HL-60 (cell line): ENCODE measurements at regions not wholly inside any gene's neighbourhood (a gene's known extent, or its start where the extent isn't known, plus 50 kb on each side); places are given as distances from the start of the nearest gene placed in this dataset.

Source experiments
- DNase-seq, 2 experiments: peaks; one replicate each; pipeline ENCODE4 v3.0.0-alpha.2; 2010 to 2020; ENCODE audit warnings: low read depth in 1 of 2, low spot score in 1 of 2
- H3K27ac ChIP-seq: fragments of 250-450 bp; sonication (Bioruptor Pico); replicated peaks from 2 replicates; pipeline ENCODE4 v1.5.1; 2020; ENCODE audit warnings: mild to moderate bottlenecking, moderate library complexity
- H3K27me3 ChIP-seq: fragments of 250-450 bp; sonication (Bioruptor Pico); 2 replicates; pipeline ENCODE4 v1.5.1; 2021; ENCODE audit warnings: mild to moderate bottlenecking, moderate library complexity; ENCODE audit not compliant: insufficient read depth, poor library complexity, severe bottlenecking
- H3K4me3 ChIP-seq: replicated peaks from 2 replicates; pipeline ENCODE4 v1.5.1; 2011; ENCODE audit warnings: mild to moderate bottlenecking, control low read depth, low read length; ENCODE audit not compliant: insufficient read depth
- CTCF ChIP-seq: IDR thresholded peaks from one replicate; pipeline ENCODE4 v1.5.1; 2011; ENCODE audit warnings: low read length, control low read depth, inconsistent platforms; ENCODE audit not compliant: insufficient read depth
- GABPA ChIP-seq: IDR thresholded peaks from 2 replicates; pipeline ENCODE4 v1.6.1; 2012; ENCODE audit warnings: low read depth
- POLR2AphosphoS5 ChIP-seq: IDR thresholded peaks from 2 replicates; pipeline ENCODE4 v1.6.1; 2012; ENCODE audit warnings: low read depth
- REST ChIP-seq: IDR thresholded peaks from 2 replicates; pipeline ENCODE4 v1.6.1; 2012; ENCODE audit warnings: low read depth; ENCODE audit not compliant: insufficient replicate concordance
- SPI1 ChIP-seq: IDR thresholded peaks from 2 replicates; pipeline ENCODE4 v1.6.1; 2012; ENCODE audit warnings: low read depth, mild to moderate bottlenecking, borderline replicate concordance

GRCh38 chr6:164871783-164872182 lies 437.6 kb downstream of the C6orf118 start:
- TF ChIP-seq CTCF: no peak
- TF ChIP-seq REST: no peak
- TF ChIP-seq POLR2AphosphoS5: no peak
- TF ChIP-seq SPI1: no peak
- TF ChIP-seq GABPA: no peak
- Histone ChIP-seq H3K27me3 (no peaks in the 10 kb centered on the region), H3K27ac (no peak overlapping the region), H3K4me3 (no peak overlapping the region)
- DNase-seq: no peak

- H3K27ac ChIP-seq: no peak overlapping the region
- no peak overlapping the region for H3K4me3 ChIP-seq
- no peak for DNase-seq
- no peaks in the 10 kb centered on the region for H3K27me3 ChIP-seq
- TF ChIP-seq CTCF (no peak), POLR2AphosphoS5 (no peak), REST (no peak), GABPA (no peak), SPI1 (no peak)
Observed at GRCh38 chr6:164870164-164870563, 439.2 kb downstream of the C6orf118 start.

GRCh38 chr6:164861967-164862366 lies 447.4 kb downstream of the C6orf118 start:
- no peak for TF ChIP-seq SPI1
- no peak for TF ChIP-seq POLR2AphosphoS5
- TF ChIP-seq REST: no peak
- no peak for TF ChIP-seq CTCF
- no peak for TF ChIP-seq GABPA
- Histone ChIP-seq H3K27ac (no peak overlapping the region), H3K4me3 (no peak overlapping the region), H3K27me3 (no peaks in the 10 kb centered on the region)
- DNase-seq: no peak
